Gastroesophageal sphincter (tissue), 3 donors: ENCODE measurements at regions not wholly inside any gene's neighbourhood (a gene's known extent, or its start where the extent isn't known, plus 50 kb on each side); places are given as distances from the start of the nearest gene placed in this dataset.

Source experiments
- CTCF ChIP-seq, 4 experiments: fragments of 200-600 bp in 2 of 4; fragments of 450-650 bp in 2 of 4; sonication (generic) in 1 of 4; IDR thresholded peaks; one replicate each; pipeline ENCODE4 v1.5.1; 2017 to 2019; ENCODE audit warnings: antibody characterized with exemption in 4 of 4, mild to moderate bottlenecking in 2 of 4, moderate library complexity in 2 of 4
- POLR2A ChIP-seq, 2 donors: fragments of 450-650 bp; IDR thresholded peaks; one replicate each; pipeline ENCODE4 v1.6.1; 2017; ENCODE audit warnings: antibody characterized with exemption in 2 of 2, mild to moderate bottlenecking in 2 of 2, moderate library complexity in 1 of 2
- POLR2AphosphoS5 ChIP-seq: sonication (generic); formaldehyde crosslinking; IDR thresholded peaks from one replicate; pipeline ENCODE4 v1.6.1; 2017; ENCODE audit warnings: antibody characterized with exemption

- TF ChIP-seq CTCF (IDR thresholded peaks at IDR 0.05) (no peak), POLR2A (IDR thresholded peaks at IDR 0.05) (no peak), POLR2AphosphoS5 (no peak)
These were observed 1485.2 kb upstream of the DDX18 start for GRCh38 chr2:116329280-116329679.
